DOHH2 (cell line): ENCODE measurements at regions not wholly inside any gene's neighbourhood (a gene's known extent, or its start where the extent isn't known, plus 50 kb on each side); places are given as distances from the start of the nearest gene placed in this dataset.
"Not testable (repeated sequence)": the region's sequence is repeated elsewhere in the genome, so short reads cannot be mapped to it uniquely, and the experiment has no call there.

ENCODE experiments used
- H3F3A ChIP-seq: fragments of 200-600 bp; sonication (generic), shearing (Covaris generic); 2 replicates; pipeline ENCODE4 v1.6.0; 2016; ENCODE audit warnings: antibody characterized with exemption, mild to moderate bottlenecking; ENCODE audit not compliant: control insufficient read depth, insufficient read depth
- H3K27ac ChIP-seq: fragments of 200-600 bp; sonication (generic); 2 replicates; pipeline ENCODE4 v1.5.1; 2014; ENCODE audit warnings: low read depth, mild to moderate bottlenecking, low read length, moderate library complexity
- H3K27me3 ChIP-seq: fragments of 200-600 bp; sonication (generic); 2 replicates; pipeline ENCODE4 v1.6.1; 2014; ENCODE audit warnings: mild to moderate bottlenecking, low read length, mixed read lengths; ENCODE audit not compliant: control insufficient read depth
- H3K36me3 ChIP-seq: fragments of 200-600 bp; sonication (generic); 2 replicates; pipeline ENCODE4 v1.6.1; 2014; ENCODE audit warnings: mild to moderate bottlenecking, low read length, moderate library complexity, mixed read lengths; ENCODE audit not compliant: control insufficient read depth
- H3K4me1 ChIP-seq: fragments of 200-600 bp; sonication (generic); 2 replicates; pipeline ENCODE4 v1.6.1; 2014; ENCODE audit warnings: mild to moderate bottlenecking, low read length, mixed read lengths; ENCODE audit not compliant: control insufficient read depth
- H3K4me2 ChIP-seq: fragments of 200-600 bp; sonication (generic); 2 replicates; pipeline ENCODE4 v1.6.0; 2014; ENCODE audit warnings: mild to moderate bottlenecking, low read length, moderate library complexity
- H3K4me3 ChIP-seq: fragments of 200-600 bp; sonication (generic); 2 replicates; pipeline ENCODE4 v1.5.1; 2014; ENCODE audit warnings: mild to moderate bottlenecking, low read length, mixed read lengths
- H3K79me2 ChIP-seq: fragments of 200-600 bp; sonication (generic); 2 replicates; pipeline ENCODE4 v1.6.1; 2014; ENCODE audit warnings: mild to moderate bottlenecking, low read length, mixed read lengths; ENCODE audit not compliant: control insufficient read depth
- H3K9me2 ChIP-seq: fragments of 200-600 bp; sonication (generic); replicated peaks from 2 replicates; pipeline ENCODE4 v1.6.1; 2014; ENCODE audit warnings: mild to moderate bottlenecking, low read length, mixed read lengths; ENCODE audit not compliant: control insufficient read depth
- H3K9me3 ChIP-seq: fragments of 200-600 bp; sonication (generic); 2 replicates; pipeline ENCODE4 v1.6.1; 2014; ENCODE audit warnings: antibody characterized with exemption, low read length, mixed read lengths; ENCODE audit not compliant: control insufficient read depth, insufficient read depth
- H4K20me1 ChIP-seq: fragments of 200-600 bp; sonication (generic); 2 replicates; pipeline ENCODE4 v1.6.0; 2014; ENCODE audit warnings: low read depth, mild to moderate bottlenecking, antibody characterized with exemption, low read length, moderate library complexity; ENCODE audit not compliant: control insufficient read depth, insufficient read depth
- EZH2phosphoT487 ChIP-seq: fragments of 200-600 bp; sonication (generic); IDR thresholded peaks from 2 replicates; pipeline ENCODE4 v1.6.1; 2017; ENCODE audit warnings: borderline replicate concordance, mild to moderate bottlenecking, antibody characterized with exemption, low read length, moderate library complexity, mixed read lengths
- TF ChIP-seq, protein P1 (sequence below): fragments of 200-600 bp; sonication (generic); IDR thresholded peaks from one replicate; pipeline ENCODE4 v1.5.1; 2014; ENCODE audit warnings: antibody characterized with exemption, mild to moderate bottlenecking, low read depth, low read length; ENCODE audit not compliant: poor library complexity, severe bottlenecking

DNA sequence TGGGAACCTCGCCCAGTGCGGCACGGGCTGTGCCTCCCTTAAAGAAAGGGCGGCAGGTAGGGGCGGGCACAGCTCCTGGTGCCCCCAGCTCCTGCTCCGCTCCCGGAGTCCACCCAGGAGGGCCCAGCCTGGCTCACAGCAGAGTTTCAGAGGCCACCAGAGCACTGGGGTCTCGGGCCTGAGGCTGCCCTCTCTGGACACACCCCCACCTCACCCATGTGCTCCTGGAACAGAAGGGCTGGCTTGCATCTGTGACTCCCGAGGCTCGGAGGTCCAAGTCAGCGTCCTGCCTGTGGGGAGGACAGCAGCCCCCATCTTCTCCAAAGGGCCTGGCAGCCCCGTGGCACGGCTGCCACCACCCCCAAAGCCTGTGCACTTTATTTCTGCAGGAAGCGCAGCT, 62.7 kb downstream of the RBFOX3 start:
- Histone ChIP-seq H3F3A (no peaks in the 10 kb centered on the region), H3K9me3 (no peaks in the 10 kb centered on the region), H3K27me3 (no peaks in the 10 kb centered on the region), H3K4me3 (no peak overlapping the region), H3K27ac (no peak overlapping the region), H3K79me2 (no peaks in the 10 kb centered on the region), H4K20me1 (no peaks in the 10 kb centered on the region), H3K4me2 (no peak overlapping the region), H3K9me2 (no peaks in the 10 kb centered on the region), H3K36me3 (no peaks in the 10 kb centered on the region), H3K4me1 (no peaks in the 10 kb centered on the region)
- no peak for TF ChIP-seq EZH2phosphoT487
- TF ChIP-seq, protein P1, sequence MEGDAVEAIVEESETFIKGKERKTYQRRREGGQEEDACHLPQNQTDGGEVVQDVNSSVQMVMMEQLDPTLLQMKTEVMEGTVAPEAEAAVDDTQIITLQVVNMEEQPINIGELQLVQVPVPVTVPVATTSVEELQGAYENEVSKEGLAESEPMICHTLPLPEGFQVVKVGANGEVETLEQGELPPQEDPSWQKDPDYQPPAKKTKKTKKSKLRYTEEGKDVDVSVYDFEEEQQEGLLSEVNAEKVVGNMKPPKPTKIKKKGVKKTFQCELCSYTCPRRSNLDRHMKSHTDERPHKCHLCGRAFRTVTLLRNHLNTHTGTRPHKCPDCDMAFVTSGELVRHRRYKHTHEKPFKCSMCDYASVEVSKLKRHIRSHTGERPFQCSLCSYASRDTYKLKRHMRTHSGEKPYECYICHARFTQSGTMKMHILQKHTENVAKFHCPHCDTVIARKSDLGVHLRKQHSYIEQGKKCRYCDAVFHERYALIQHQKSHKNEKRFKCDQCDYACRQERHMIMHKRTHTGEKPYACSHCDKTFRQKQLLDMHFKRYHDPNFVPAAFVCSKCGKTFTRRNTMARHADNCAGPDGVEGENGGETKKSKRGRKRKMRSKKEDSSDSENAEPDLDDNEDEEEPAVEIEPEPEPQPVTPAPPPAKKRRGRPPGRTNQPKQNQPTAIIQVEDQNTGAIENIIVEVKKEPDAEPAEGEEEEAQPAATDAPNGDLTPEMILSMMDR = no peak

DNA sequence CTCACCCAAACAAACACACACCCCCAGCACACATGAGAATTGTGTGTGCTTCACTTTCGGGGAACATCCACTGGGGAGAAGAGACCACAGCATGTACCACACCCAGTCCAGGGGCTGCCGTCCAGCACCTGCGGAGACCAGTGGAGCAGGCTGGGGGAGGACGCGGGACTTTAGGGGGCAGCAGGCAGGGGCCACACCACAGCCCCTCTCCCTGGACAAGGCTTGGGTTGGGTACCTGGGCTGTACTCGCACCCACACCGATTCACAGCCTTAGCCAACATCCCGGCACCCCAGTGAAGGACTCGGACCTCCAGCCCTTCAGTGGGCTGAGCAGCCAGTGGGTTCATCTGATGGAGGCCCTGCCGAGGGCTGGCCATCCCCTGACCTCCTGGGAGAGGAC, 63.3 kb downstream of the RBFOX3 start:
- H3K4me1 ChIP-seq = no peaks in the 10 kb centered on the region
- H3K27me3 ChIP-seq = no peaks in the 10 kb centered on the region
- no peak overlapping the region for H3K4me2 ChIP-seq
- no peaks in the 10 kb centered on the region for H4K20me1 ChIP-seq
- H3K9me2 ChIP-seq = no peaks in the 10 kb centered on the region
- no peaks in the 10 kb centered on the region for H3K36me3 ChIP-seq
- H3K9me3 ChIP-seq = no peaks in the 10 kb centered on the region
- H3K27ac ChIP-seq = no peak overlapping the region
- no peak overlapping the region for H3K4me3 ChIP-seq
- TF ChIP-seq, protein P1 = no peak
- TF ChIP-seq EZH2phosphoT487 = no peak
- H3K79me2 ChIP-seq = no peaks in the 10 kb centered on the region
- H3F3A ChIP-seq = no peaks in the 10 kb centered on the region

DNA sequence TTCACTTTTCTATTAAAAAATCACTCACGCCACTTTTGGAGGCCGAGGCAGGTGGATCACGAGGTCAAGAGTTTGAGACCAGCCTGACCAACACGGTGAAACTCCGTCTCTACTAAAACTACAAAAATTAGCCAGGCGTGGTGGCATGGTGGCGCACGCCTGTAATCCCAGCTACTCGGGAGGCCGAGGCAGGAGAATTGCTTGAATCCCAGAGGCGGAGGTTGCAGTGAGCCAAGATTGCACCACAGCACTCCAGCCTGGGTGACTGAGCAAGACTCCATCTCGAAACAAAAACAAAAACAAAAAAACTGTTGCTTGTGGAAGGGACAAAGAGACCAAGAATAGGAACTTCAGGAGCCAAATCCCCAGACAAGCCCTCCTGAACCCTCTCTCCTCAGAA, 63.7 kb downstream of the RBFOX3 start:
- H3K36me3 ChIP-seq, H3K27me3 ChIP-seq, H3K4me2 ChIP-seq, H3K9me3 ChIP-seq, H3K9me2 ChIP-seq, H3K27ac ChIP-seq, H3F3A ChIP-seq, H3K4me3 ChIP-seq, H3K79me2 ChIP-seq, H4K20me1 ChIP-seq, H3K4me1 ChIP-seq: not testable (repeated sequence)

DNA sequence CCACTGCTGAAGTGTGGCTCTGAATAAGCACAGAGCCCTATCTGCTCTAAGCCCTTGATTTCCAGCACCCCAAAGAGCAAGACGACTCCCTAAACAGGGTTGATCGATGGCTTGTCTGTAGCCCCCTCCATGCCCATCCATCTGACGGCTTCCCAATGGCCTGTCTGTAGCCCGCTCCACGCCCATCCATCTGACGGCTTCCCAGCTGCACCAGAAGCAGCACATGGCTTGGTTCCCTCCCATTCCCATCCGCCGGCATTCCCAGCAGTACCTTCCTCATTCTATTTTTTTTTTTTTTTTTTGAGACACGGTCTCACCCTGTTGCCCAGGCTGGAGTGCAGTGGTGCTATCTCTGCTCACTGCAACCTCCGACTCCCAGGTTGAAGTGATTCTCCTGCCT, 64.5 kb downstream of the RBFOX3 start:
- no peaks in the 10 kb centered on the region for H3K9me3 ChIP-seq
- no peak overlapping the region for H3K27ac ChIP-seq
- no peaks in the 10 kb centered on the region for H3K36me3 ChIP-seq
- no peaks in the 10 kb centered on the region for H3K9me2 ChIP-seq
- no peak overlapping the region for H3K4me3 ChIP-seq
- H3F3A ChIP-seq = no peaks in the 10 kb centered on the region
- no peak overlapping the region for H3K4me2 ChIP-seq
- no peaks in the 10 kb centered on the region for H3K79me2 ChIP-seq
- TF ChIP-seq EZH2phosphoT487 = no peak
- TF ChIP-seq, protein P1 = no peak
- H4K20me1 ChIP-seq = no peaks in the 10 kb centered on the region
- H3K27me3 ChIP-seq = no peaks in the 10 kb centered on the region
- no peaks in the 10 kb centered on the region for H3K4me1 ChIP-seq
